ENCODE measurements at regions not wholly inside any gene's neighbourhood (a gene's known extent, or its start where the extent isn't known, plus 50 kb on each side); places are given as distances from the start of the nearest gene placed in this dataset.
"Not testable (repeated sequence)": the region's sequence is repeated elsewhere in the genome, so short reads cannot be mapped to it uniquely, and the experiment has no call there.

DNA sequence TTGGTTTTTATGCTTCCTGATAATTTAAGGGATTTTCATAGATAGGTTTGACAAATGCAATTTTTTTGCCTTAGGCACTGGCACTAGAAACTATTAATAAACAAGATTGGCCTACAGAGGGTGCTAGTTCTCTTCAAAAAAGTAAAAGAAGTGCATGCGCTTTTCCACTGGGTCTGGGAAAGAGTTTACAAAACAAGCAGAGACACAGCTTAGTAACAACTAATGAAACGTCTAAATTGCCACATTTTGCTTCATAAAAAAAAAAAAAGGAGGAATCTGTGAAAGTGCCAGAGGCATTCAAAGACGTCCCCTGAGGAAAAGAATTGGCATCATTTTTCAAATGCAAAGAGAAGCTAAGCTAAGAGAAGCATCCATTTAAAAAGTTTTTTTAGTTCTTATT is 58.3 kb upstream of the EEA1 start:
- DNase-seq, result peak; percentile 60 to 72

GRCh38 chr12:92987846-92988621 is 58.9 kb upstream of the EEA1 start:
- no peak for DNase-seq

DNA sequence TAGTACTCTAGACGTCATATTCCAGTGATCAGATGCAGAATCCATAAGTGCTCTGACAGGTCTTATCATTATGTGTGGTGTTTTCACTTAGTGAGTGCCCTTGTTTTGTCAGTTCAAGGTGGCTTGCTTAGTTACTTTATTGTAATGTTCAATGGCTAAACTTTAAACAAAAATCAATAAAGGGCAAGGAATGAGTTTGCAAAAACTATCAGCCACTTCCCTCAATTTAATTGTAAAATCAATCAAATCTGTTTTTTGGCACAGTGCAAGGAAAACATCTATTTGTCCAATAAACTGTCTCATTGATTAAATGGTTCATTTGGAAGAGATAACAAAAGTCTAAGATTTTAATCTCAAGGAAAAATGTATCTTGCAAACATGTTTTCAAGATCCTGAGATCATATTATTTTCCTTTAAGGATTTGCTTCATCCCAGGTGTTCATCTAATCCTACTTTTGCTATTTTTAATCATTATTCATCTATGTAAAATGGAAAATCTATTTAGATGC is 59.6 kb upstream of the EEA1 start:
- DNase-seq, result no peak

DNA sequence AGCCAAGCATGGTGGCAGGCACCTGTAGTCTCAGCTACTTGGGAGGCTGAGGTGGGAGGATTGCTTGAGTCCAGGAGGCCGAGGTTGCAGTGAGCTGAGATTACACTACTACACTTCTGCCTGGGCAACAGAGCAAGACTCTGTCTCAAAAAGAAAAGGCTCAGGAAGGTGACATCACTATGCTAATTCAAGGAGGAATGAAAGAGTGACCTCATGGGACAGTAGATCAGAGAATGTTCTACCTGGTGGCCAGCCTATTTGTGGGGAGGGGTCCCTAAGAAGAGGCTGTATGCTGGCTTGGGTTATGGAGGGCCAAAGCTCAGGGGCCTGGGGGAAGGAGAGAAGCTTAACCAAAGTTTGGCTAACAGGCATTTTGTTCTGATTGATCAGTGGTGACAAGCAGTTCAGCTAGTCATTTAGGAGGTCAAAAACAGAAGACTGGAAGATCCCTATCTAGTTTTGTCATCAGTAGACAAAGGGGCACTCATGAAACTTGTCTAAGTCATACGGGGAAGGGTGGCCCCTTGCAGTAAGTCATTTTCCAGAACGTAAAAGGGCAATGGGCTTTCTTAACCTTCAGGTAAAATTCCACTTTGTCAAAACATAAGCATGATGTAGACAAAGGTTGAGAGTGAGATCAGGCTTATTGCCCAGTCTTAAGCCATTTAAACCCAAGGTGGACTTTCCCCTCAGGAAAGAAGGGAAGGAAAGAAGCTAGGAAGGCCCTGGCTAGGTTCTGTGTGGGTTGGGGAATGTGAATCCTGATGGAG is 60.8 kb upstream of the EEA1 start:
- no peak for DNase-seq

DNA sequence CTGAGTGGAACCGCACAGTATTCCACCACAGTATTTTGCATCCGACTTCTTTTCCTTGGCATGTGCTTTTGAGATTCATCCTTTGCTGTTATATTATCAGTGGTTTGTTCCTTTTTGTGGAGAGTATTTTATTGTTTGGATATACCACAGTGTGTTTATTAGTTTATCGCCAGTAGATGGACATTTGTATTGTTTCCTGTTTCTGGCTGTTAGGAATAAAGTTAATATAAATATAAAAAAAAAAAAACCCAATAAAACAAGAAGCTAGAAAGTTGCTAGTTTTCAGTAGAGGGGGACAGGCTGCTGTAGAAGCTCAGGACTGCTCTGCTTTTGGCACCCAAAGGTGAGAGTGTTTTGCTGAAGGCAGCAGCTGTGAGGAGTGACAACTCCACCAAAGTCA is 62.0 kb upstream of the EEA1 start:
- DNase-seq, result no peak

GRCh38 chr12:92992041-92992440 is 62.9 kb upstream of the EEA1 start:
- DNase-seq, result no peak

- DNase-seq, result no peak
Measured at GRCh38 chr12:92993259-92993658, 64.2 kb upstream of the EEA1 start.

DNA sequence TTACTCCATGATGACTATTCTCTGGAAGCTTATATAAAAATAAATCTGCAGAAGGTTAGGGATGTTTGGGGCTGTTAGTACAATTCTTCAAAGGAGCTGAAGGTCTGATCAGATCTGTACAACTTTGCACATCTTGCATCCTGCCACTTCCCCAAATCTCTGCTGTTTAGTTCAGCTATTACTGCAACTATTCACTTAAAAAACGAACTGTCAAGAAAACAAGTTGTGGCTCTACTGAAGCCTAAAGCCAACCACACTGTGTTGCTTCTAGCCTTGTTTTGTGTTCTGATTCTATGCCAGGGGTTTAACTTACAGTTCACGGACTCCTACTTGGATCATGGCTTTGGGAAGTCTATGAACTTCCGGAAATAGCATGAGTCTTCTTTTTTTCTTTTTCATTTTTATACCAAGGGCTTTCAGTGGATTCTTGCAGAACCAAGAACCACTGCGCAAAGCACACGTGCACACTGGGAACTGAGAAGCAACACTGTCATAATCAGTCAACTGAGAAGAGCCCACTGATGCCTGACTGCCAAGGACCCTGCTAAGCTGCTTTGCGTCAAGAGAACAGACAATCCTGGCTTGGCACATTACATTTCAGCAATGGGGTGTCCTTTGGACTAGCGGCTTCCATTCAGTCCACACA is 66.3 kb upstream of the EEA1 start:
- no peak for DNase-seq

GRCh38 chr12:93000026-93000425 is 70.9 kb upstream of the EEA1 start:
- no peak for DNase-seq

DNA sequence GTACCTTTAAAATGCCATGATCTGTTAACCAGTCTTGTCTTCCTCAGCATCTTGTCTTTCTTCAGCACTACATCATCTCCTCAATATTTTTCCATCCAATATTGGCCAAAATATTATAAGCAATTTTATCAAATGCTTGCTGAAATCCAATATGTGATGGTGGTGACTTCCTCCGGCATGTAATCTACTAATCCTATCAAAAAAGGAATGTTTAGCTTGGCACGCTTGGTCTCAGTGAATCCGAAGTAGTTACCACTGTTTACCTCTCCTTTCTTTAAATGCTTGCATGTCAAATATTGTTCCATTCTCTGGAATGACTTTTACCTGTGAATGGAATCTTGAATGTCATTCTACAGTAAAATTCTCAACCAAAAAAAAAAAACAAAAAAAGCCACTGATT is 72.3 kb upstream of the EEA1 start:
- DNase-seq, result no peak

GRCh38 chr12:93002293-93003054 is 73.4 kb upstream of the EEA1 start:
- DNase-seq, result no peak

- no peak for DNase-seq
Measured at GRCh38 chr12:93003531-93004239, 74.6 kb upstream of the EEA1 start.

GRCh38 chr12:93005928-93006392 is 76.9 kb upstream of the EEA1 start:
- DNase-seq, result no peak

DNA sequence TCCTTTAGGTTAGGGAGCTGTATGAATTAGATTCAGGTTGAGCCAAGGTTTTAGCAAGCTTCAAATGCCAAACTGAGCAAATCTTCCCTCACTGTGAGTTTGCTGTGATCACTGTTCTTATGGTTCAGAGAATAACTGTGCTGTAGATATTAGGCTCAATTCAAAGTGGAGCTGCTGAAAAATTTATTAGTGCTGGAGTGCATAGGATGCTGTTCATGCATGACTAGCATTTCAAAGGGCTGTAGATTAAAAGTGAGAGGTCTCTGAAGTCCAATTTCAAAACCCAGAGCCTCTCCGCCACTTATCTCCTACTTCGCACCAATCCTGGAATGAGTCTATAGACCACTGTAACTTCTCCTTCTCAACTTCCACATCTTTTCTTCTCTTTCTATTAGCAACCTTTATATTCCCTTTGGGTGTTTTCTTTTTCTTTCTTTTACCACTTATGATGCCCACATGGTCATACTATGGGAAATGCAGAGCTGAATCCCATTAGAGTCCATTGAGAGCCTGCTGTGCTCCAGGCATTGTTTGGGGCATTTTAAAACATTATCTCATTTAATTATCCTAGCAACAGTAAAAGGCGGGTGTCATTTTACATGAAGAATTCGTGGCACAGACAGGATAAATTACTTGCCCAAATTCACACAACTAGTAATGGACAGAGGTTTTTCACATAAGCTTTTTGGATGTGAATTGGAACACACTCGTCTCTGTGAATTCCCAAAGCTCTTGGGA is 77.5 kb upstream of the EEA1 start:
- DNase-seq, result no peak

DNA sequence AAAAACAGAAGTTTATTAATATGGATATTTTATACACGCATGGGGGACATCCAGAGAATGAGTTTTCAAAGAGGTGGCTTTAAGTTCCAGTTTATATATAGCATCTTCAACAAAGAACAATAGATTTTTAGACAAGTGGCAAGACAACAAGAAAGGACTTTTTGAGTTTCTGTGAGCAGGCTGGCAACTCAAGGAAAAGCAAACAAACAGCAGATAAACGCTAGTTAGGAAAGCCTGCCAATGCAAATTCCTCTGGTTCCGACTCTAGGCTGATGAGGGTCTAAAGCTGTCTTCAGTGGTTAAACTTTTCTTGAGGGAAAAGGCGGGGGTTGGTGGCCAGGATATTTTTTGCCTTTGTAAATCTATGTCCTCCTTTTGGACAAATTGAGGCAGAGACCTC is 78.4 kb upstream of the EEA1 start:
- DNase-seq, result no peak

- DNase-seq, result no peak
Measured at GRCh38 chr12:93008044-93008778, 79.1 kb upstream of the EEA1 start.

DNA sequence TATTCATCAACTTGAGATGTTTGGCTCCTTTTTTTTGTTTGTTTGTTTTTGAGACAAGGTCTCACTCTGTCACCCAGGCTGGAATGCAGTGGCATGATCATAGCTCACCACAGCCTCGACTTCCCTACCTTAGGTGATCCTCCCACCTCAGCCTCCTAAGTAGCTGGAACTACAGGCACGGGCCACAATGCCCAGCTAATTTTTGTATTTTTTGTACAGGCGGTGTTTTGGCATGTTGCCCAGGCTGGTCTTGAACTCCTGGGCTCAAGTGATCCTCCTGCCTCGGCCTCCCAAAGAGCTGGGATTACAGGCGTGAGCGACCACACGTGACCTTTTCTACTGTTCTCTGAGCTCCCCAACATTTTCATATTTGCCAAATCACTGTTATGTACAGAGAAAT is 79.8 kb upstream of the EEA1 start:
- DNase-seq, result not testable (repeated sequence)

DNA sequence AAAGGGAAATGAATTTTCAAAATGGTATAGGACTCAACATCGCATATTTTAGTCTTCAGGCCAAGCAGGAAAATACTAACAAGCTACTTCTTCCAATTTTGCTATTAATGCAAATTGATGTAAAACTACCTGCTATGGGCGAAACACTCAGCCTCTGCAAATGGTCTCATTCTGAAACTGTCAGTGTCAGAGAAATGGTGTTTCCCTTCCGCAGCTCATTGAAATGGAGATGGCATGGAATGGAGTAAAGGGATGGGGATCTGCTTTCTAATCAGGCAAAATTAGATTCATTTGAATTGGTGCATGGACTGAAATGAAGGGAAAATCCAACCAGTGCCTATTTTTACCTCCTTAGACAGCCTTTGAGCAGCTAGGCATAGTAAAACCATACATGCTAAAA is 80.4 kb upstream of the EEA1 start:
- DNase-seq, result no peak

GRCh38 chr12:93010461-93010860 is 81.4 kb upstream of the EEA1 start:
- no peak for DNase-seq

GRCh38 chr12:93011100-93011499 is 82.0 kb upstream of the EEA1 start:
- DNase-seq, result no peak
